K562 (cell line): ENCODE measurements at regions not wholly inside any gene's neighbourhood (a gene's known extent, or its start where the extent isn't known, plus 50 kb on each side); places are given as distances from the start of the nearest gene placed in this dataset.

Experiments used
- ZNF436 ChIP-seq: fragments of 250-450, 450-650 bp; sonication (Bioruptor Pico); formaldehyde crosslinking; IDR thresholded peaks from 2 replicates; pipeline ENCODE4 v1.7.0; 2020; ENCODE audit warnings: mild to moderate bottlenecking
- ZNF830 ChIP-seq: fragments of 250-450 bp; sonication (Bioruptor Pico); IDR thresholded peaks from 2 replicates; pipeline ENCODE4 v1.5.0; 2021; ENCODE audit warnings: mild to moderate bottlenecking
- TF ChIP-seq, protein P1 (sequence below), 2 experiments: fragments of 450-650 bp; formaldehyde crosslinking in 1 of 2; IDR thresholded peaks; 2 replicates each; pipeline versions ENCODE4 v1.4.0 to v1.6.1; 2014 to 2020; ENCODE audit warnings: mild to moderate bottlenecking in 2 of 2, borderline replicate concordance in 1 of 2, low read depth in 1 of 2
- TF ChIP-seq, protein P2 (sequence below): fragments of 250-450 bp; sonication (Bioruptor Pico); IDR thresholded peaks from 2 replicates; pipeline ENCODE4 v1.5.0; 2020; ENCODE audit warnings: mild to moderate bottlenecking, borderline replicate concordance

DNA sequence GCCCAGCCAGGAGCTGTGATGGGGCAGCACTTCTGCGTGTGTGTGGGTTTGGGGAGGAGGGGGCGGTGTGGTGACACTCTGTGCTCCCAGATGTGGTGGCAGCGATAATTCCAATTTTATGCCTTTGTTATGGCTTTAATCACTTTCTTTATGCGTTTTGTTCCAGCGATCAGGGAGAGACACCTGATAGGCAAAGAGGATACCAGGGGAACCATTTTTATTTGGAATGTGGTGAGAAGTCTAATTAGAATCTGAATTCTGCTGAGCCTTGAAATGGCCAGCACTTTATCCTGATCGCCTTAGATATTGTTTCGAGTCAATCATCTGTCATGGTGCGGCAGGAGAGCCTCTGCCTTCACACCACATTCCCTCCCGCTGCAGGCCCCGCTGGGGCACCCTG is 79.5 kb downstream of the HIF1AN start (continued):
- TF ChIP-seq, protein P1, sequence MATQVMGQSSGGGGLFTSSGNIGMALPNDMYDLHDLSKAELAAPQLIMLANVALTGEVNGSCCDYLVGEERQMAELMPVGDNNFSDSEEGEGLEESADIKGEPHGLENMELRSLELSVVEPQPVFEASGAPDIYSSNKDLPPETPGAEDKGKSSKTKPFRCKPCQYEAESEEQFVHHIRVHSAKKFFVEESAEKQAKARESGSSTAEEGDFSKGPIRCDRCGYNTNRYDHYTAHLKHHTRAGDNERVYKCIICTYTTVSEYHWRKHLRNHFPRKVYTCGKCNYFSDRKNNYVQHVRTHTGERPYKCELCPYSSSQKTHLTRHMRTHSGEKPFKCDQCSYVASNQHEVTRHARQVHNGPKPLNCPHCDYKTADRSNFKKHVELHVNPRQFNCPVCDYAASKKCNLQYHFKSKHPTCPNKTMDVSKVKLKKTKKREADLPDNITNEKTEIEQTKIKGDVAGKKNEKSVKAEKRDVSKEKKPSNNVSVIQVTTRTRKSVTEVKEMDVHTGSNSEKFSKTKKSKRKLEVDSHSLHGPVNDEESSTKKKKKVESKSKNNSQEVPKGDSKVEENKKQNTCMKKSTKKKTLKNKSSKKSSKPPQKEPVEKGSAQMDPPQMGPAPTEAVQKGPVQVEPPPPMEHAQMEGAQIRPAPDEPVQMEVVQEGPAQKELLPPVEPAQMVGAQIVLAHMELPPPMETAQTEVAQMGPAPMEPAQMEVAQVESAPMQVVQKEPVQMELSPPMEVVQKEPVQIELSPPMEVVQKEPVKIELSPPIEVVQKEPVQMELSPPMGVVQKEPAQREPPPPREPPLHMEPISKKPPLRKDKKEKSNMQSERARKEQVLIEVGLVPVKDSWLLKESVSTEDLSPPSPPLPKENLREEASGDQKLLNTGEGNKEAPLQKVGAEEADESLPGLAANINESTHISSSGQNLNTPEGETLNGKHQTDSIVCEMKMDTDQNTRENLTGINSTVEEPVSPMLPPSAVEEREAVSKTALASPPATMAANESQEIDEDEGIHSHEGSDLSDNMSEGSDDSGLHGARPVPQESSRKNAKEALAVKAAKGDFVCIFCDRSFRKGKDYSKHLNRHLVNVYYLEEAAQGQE (IDR thresholded peaks at IDR 0.05; ENCODE audit: borderline replicate concordance) = no peak
- TF ChIP-seq, protein P1 (CRISPR knock-in tag; IDR thresholded peaks at IDR 0.05; ENCODE audit: low read depth) = no peak
- TF ChIP-seq, protein P2, sequence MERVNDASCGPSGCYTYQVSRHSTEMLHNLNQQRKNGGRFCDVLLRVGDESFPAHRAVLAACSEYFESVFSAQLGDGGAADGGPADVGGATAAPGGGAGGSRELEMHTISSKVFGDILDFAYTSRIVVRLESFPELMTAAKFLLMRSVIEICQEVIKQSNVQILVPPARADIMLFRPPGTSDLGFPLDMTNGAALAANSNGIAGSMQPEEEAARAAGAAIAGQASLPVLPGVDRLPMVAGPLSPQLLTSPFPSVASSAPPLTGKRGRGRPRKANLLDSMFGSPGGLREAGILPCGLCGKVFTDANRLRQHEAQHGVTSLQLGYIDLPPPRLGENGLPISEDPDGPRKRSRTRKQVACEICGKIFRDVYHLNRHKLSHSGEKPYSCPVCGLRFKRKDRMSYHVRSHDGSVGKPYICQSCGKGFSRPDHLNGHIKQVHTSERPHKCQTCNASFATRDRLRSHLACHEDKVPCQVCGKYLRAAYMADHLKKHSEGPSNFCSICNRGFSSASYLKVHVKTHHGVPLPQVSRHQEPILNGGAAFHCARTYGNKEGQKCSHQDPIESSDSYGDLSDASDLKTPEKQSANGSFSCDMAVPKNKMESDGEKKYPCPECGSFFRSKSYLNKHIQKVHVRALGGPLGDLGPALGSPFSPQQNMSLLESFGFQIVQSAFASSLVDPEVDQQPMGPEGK (CRISPR knock-in tag) = no peak
- TF ChIP-seq ZNF436 (CRISPR knock-in tag) (no peak), ZNF830 (CRISPR knock-in tag) (no peak)
